DMS153 (cell line): ENCODE measurements at regions not wholly inside any gene's neighbourhood (a gene's known extent, or its start where the extent isn't known, plus 50 kb on each side); places are given as distances from the start of the nearest gene placed in this dataset.

Source experiments
- DNase-seq: peaks from one replicate; lab custom pipeline; 2025; lab: John Stamatoyannopoulos, UW

- no peak for DNase-seq
Observed at GRCh38 chr12:96134200-96134599, 60.0 kb upstream of the ELK3 start.

GRCh38 chr12:96136161-96136560 lies 58.0 kb upstream of the ELK3 start:
- no peak for DNase-seq

GRCh38 chr12:96136725-96137378 lies 57.3 kb upstream of the ELK3 start:
- no peak for DNase-seq

- DNase-seq, result no peak
Observed at GRCh38 chr12:96140174-96140573, 54.0 kb upstream of the ELK3 start.

- no peak for DNase-seq
Observed at GRCh38 chr12:96141216-96141912, 52.8 kb upstream of the ELK3 start.

GRCh38 chr12:96143392-96143791 lies 50.8 kb upstream of the ELK3 start:
- no peak for DNase-seq

- no peak for DNase-seq
Observed at GRCh38 chr12:96143827-96144565, 50.2 kb upstream of the ELK3 start.
